ENCODE measurements at regions not wholly inside any gene's neighbourhood (a gene's known extent, or its start where the extent isn't known, plus 50 kb on each side); places are given as distances from the start of the nearest gene placed in this dataset.

DNA sequence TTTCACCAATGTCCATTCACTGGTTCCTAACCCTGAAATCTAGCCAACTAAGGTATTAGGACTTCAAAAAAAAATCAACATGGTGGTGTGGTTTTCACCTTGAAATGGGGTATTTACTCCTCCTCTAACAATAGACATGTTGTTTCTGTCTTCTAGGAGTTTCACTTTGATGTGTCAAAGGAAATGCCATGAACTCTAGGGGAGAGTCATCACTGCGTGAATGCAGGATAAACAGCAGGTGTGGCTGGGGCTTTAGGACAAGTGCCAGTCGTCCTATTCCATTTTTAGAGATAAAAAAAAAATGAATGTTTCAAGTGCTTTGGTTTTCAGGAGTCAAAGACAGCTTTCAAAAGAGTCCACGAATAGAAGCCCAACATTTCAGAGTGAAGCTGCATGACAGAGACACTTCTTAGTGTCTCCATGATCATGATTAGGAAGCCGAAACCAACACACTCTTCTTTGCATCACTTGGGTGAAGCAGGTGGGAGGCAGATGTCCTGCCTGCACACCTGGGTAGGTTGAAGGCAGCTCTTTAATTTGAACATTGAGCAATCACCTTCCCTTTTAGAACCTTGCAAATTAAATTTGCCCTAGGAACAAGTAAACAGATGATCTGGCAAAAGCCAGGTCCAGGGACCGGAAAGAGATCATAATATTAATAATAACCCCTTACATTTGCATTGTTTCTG, 328.5 kb upstream of the PRDM1 start:
- TF ChIP-seq, protein P1, sequence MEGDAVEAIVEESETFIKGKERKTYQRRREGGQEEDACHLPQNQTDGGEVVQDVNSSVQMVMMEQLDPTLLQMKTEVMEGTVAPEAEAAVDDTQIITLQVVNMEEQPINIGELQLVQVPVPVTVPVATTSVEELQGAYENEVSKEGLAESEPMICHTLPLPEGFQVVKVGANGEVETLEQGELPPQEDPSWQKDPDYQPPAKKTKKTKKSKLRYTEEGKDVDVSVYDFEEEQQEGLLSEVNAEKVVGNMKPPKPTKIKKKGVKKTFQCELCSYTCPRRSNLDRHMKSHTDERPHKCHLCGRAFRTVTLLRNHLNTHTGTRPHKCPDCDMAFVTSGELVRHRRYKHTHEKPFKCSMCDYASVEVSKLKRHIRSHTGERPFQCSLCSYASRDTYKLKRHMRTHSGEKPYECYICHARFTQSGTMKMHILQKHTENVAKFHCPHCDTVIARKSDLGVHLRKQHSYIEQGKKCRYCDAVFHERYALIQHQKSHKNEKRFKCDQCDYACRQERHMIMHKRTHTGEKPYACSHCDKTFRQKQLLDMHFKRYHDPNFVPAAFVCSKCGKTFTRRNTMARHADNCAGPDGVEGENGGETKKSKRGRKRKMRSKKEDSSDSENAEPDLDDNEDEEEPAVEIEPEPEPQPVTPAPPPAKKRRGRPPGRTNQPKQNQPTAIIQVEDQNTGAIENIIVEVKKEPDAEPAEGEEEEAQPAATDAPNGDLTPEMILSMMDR (IDR thresholded peaks at IDR 0.05) = no peak
- no peak for TF ChIP-seq EZH2 (IDR thresholded peaks at IDR 0.05)

All from neural progenitor cell (in vitro differentiated cells).